ENCODE measurements at regions not wholly inside any gene's neighbourhood (a gene's known extent, or its start where the extent isn't known, plus 50 kb on each side); places are given as distances from the start of the nearest gene placed in this dataset.

DNA sequence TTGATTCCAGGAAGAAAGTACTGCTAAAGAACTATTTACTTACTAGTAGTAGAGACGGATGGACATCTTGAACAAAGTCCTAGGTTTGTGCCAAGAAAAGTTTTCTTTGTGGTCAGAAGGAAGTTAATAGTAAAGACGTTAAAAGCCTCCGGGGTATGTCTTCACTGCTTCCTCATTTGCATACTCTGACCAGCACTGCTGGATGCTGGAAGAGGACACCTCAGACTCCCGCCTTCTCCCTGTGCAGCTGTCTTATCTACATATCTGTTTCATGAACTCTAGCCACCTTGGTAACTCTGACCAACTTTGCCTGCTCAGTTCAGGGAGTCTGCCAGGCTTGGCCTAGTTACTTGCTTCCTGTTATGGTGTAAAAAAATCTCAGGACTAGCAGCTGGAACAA lies 1109.1 kb upstream of the MIR17HG start:
- Histone ChIP-seq H3K36me3 (ENCODE audit: control insufficient read depth, insufficient read depth, low read length) (no peaks in the 10 kb centered on the region), H3K27ac (ENCODE audit: low read depth, low read length) (no peak overlapping the region)

GRCh38 chr13:90239130-90239529 lies 1108.4 kb upstream of the MIR17HG start:
- Histone ChIP-seq H3K4me1 (ENCODE audit: control insufficient read depth, insufficient read depth, low read length) (no peaks in the 10 kb centered on the region), H3K27me3 (ENCODE audit: control insufficient read depth, insufficient read depth, low read length) (no peaks in the 10 kb centered on the region), H3K9me3 (ENCODE audit: control insufficient read depth, insufficient read depth, low read length) (no peaks in the 10 kb centered on the region), H3K27ac (ENCODE audit: low read depth, low read length) (no peak overlapping the region), H3K36me3 (ENCODE audit: control insufficient read depth, insufficient read depth, low read length) (no peaks in the 10 kb centered on the region), H3K4me3 (ENCODE audit: low read depth, low read length) (no peak overlapping the region)
- WGBS (ENCODE audit: insufficient coverage), result 100% methylated on average over 1 of the region's 3 CpGs
- no peak for DNase-seq (ENCODE audit: low read depth in 4 of 6, low spot score in 6 of 6)

More for the DNA sequence above, 1109.1 kb upstream of the MIR17HG start:
- no peaks in the 10 kb centered on the region for H3K4me1 ChIP-seq (ENCODE audit: control insufficient read depth, insufficient read depth, low read length)
- no peaks in the 10 kb centered on the region for H3K9me3 ChIP-seq (ENCODE audit: control insufficient read depth, insufficient read depth, low read length)
- DNase-seq (ENCODE audit: low read depth in 4 of 6, low spot score in 6 of 6), result no peak
- 80% methylated on average over 1 of the region's 4 CpGs for WGBS (ENCODE audit: insufficient coverage)
- H3K27me3 ChIP-seq (ENCODE audit: control insufficient read depth, insufficient read depth, low read length), result no peaks in the 10 kb centered on the region
- no peak overlapping the region for H3K4me3 ChIP-seq (ENCODE audit: low read depth, low read length)

DNA sequence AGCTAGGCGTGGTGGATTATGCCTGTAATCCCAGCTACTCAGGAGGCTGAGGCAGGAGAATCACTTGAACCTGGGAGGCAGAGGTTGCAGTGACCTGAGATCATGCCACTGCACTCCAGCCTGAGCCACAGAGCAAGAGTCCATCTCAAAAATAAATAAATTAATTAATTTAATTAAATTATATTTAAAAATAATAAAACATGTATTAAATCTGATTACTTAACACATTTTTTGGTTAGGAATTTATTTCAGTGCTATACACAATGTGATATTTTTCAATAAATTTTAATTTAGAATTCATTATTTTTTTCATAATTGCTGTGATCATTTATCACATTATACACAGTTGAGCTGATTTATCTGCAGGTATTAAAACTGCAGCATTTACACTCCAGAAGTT lies 1101.5 kb upstream of the MIR17HG start:
- Histone ChIP-seq H3K27me3 (ENCODE audit: control insufficient read depth, insufficient read depth, low read length) (no peaks in the 10 kb centered on the region), H3K9me3 (ENCODE audit: control insufficient read depth, insufficient read depth, low read length) (no peaks in the 10 kb centered on the region), H3K27ac (ENCODE audit: low read depth, low read length) (no peak overlapping the region), H3K36me3 (ENCODE audit: control insufficient read depth, insufficient read depth, low read length) (no peaks in the 10 kb centered on the region), H3K4me3 (ENCODE audit: low read depth, low read length) (no peak overlapping the region), H3K4me1 (ENCODE audit: control insufficient read depth, insufficient read depth, low read length) (no peaks in the 10 kb centered on the region)
- DNase-seq (ENCODE audit: low read depth in 4 of 6, low spot score in 6 of 6), result no peak
- 100% methylated on average over 1 of the region's 1 CpG for WGBS (ENCODE audit: insufficient coverage)

GRCh38 chr13:90246687-90247345 lies 1100.7 kb upstream of the MIR17HG start:
- DNase-seq (ENCODE audit: low read depth in 4 of 6, low spot score in 6 of 6), result peak in 2 of 6 donors; percentile 55 to 65
- Histone ChIP-seq H3K36me3 (ENCODE audit: control insufficient read depth, insufficient read depth, low read length) (no peaks in the 10 kb centered on the region), H3K27ac (ENCODE audit: low read depth, low read length) (no peak overlapping the region), H3K9me3 (ENCODE audit: control insufficient read depth, insufficient read depth, low read length) (no peaks in the 10 kb centered on the region), H3K27me3 (ENCODE audit: control insufficient read depth, insufficient read depth, low read length) (no peaks in the 10 kb centered on the region), H3K4me1 (ENCODE audit: control insufficient read depth, insufficient read depth, low read length) (no peaks in the 10 kb centered on the region), H3K4me3 (ENCODE audit: low read depth, low read length) (no peak overlapping the region)
- WGBS (ENCODE audit: insufficient coverage), result 70% methylated on average over 2 of the region's 3 CpGs

DNA sequence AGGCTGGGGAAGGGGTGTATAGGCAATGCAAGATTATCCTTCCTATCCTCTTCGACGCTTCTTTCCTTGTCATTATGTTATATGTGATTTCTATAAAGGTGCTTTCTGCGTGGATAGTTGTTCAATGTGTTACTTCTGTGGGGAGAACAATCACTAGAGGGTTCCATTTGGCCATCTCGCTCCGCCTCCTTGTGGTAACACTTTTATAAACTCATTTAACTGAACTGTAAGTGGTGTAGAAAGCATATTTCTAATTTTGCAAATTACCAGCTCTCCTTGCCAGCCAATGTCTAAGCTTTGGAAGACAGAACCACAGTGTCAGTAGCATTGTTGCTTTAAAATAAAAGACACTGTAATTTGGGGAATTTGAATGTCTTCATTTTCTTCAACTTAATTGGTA lies 1093.7 kb upstream of the MIR17HG start:
- DNase-seq (ENCODE audit: low read depth in 4 of 6, low spot score in 6 of 6), result no peak
- no CpG with 5 or more reads among the region's 5 CpGs for WGBS (ENCODE audit: insufficient coverage)
- Histone ChIP-seq H3K9me3 (ENCODE audit: control insufficient read depth, insufficient read depth, low read length) (no peaks in the 10 kb centered on the region), H3K4me3 (ENCODE audit: low read depth, low read length) (no peak overlapping the region), H3K4me1 (ENCODE audit: control insufficient read depth, insufficient read depth, low read length) (no peaks in the 10 kb centered on the region), H3K27ac (ENCODE audit: low read depth, low read length) (no peak overlapping the region), H3K36me3 (ENCODE audit: control insufficient read depth, insufficient read depth, low read length) (no peaks in the 10 kb centered on the region), H3K27me3 (ENCODE audit: control insufficient read depth, insufficient read depth, low read length) (no peaks in the 10 kb centered on the region)

- H3K9me3 ChIP-seq (ENCODE audit: control insufficient read depth, insufficient read depth, low read length), result no peaks in the 10 kb centered on the region
- no peak overlapping the region for H3K27ac ChIP-seq (ENCODE audit: low read depth, low read length)
- WGBS (ENCODE audit: insufficient coverage), result no CpG with 5 or more reads among the region's 2 CpGs
- no peak for DNase-seq (ENCODE audit: low read depth in 4 of 6, low spot score in 6 of 6)
- no peak overlapping the region for H3K4me3 ChIP-seq (ENCODE audit: low read depth, low read length)
- H3K36me3 ChIP-seq (ENCODE audit: control insufficient read depth, insufficient read depth, low read length), result no peaks in the 10 kb centered on the region
- no peaks in the 10 kb centered on the region for H3K4me1 ChIP-seq (ENCODE audit: control insufficient read depth, insufficient read depth, low read length)
- no peaks in the 10 kb centered on the region for H3K27me3 ChIP-seq (ENCODE audit: control insufficient read depth, insufficient read depth, low read length)
Measured at GRCh38 chr13:90254437-90254836, 1093.0 kb upstream of the MIR17HG start.

GRCh38 chr13:90256746-90257145 lies 1090.7 kb upstream of the MIR17HG start:
- no peaks in the 10 kb centered on the region for H3K4me1 ChIP-seq (ENCODE audit: control insufficient read depth, insufficient read depth, low read length)
- WGBS (ENCODE audit: insufficient coverage), result no CpG with 5 or more reads among the region's 2 CpGs

GRCh38 chr13:90258129-90258528 lies 1089.4 kb upstream of the MIR17HG start:
- no peak overlapping the region for H3K4me3 ChIP-seq (ENCODE audit: low read depth, low read length)
- peaks cover 1% of the 10 kb centered on the region for H3K9me3 ChIP-seq (ENCODE audit: control insufficient read depth, insufficient read depth, low read length)
- no peaks in the 10 kb centered on the region for H3K36me3 ChIP-seq (ENCODE audit: control insufficient read depth, insufficient read depth, low read length)
- no peaks in the 10 kb centered on the region for H3K4me1 ChIP-seq (ENCODE audit: control insufficient read depth, insufficient read depth, low read length)
- H3K27ac ChIP-seq (ENCODE audit: low read depth, low read length), result no peak overlapping the region
- WGBS (ENCODE audit: insufficient coverage), result no CpG with 5 or more reads among the region's 1 CpG
- no peaks in the 10 kb centered on the region for H3K27me3 ChIP-seq (ENCODE audit: control insufficient read depth, insufficient read depth, low read length)
- no peak for DNase-seq (ENCODE audit: low read depth in 4 of 6, low spot score in 6 of 6)

More at GRCh38 chr13:90256746-90257145, 1090.7 kb upstream of the MIR17HG start:
- Histone ChIP-seq H3K36me3 (ENCODE audit: control insufficient read depth, insufficient read depth, low read length) (no peaks in the 10 kb centered on the region), H3K27ac (ENCODE audit: low read depth, low read length) (no peak overlapping the region), H3K4me3 (ENCODE audit: low read depth, low read length) (no peak overlapping the region), H3K27me3 (ENCODE audit: control insufficient read depth, insufficient read depth, low read length) (no peaks in the 10 kb centered on the region), H3K9me3 (ENCODE audit: control insufficient read depth, insufficient read depth, low read length) (no peaks in the 10 kb centered on the region)
- DNase-seq (ENCODE audit: low read depth in 4 of 6, low spot score in 6 of 6), result no peak

DNA sequence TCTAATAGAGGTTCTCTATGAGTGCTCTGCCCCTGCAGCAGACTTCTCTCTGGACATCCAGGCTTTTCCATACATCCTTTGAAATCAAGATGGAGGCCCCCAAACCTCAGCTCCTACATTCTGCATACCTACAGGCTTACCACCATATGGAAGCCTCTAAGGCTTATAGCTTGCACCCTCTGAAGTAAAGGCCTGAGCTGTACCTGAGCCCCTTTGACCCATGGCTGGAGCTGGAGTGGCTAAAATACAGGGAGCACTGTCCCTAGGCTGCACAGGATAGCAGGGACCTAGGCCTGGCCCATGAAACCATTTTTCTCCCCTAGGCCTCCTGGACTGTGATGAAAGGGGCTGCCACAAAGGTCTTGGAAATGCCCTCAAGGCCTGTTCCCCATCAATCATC lies 1086.1 kb upstream of the MIR17HG start:
- Histone ChIP-seq H3K36me3 (ENCODE audit: control insufficient read depth, insufficient read depth, low read length) (no peaks in the 10 kb centered on the region), H3K9me3 (ENCODE audit: control insufficient read depth, insufficient read depth, low read length) (peaks cover 1% of the 10 kb centered on the region), H3K27ac (ENCODE audit: low read depth, low read length) (no peak overlapping the region), H3K27me3 (ENCODE audit: control insufficient read depth, insufficient read depth, low read length) (no peaks in the 10 kb centered on the region), H3K4me3 (ENCODE audit: low read depth, low read length) (no peak overlapping the region), H3K4me1 (ENCODE audit: control insufficient read depth, insufficient read depth, low read length) (no peaks in the 10 kb centered on the region)
- DNase-seq (ENCODE audit: low read depth in 4 of 6, low spot score in 6 of 6), result no peak

- H3K27me3 ChIP-seq (ENCODE audit: control insufficient read depth, insufficient read depth, low read length), result no peaks in the 10 kb centered on the region
- no peak overlapping the region for H3K4me3 ChIP-seq (ENCODE audit: low read depth, low read length)
- no peaks in the 10 kb centered on the region for H3K9me3 ChIP-seq (ENCODE audit: control insufficient read depth, insufficient read depth, low read length)
- no peak overlapping the region for H3K27ac ChIP-seq (ENCODE audit: low read depth, low read length)
- DNase-seq (ENCODE audit: low read depth in 4 of 6, low spot score in 6 of 6), result no peak
- H3K36me3 ChIP-seq (ENCODE audit: control insufficient read depth, insufficient read depth, low read length), result no peaks in the 10 kb centered on the region
- WGBS (ENCODE audit: insufficient coverage), result 94% methylated on average over 1 of the region's 2 CpGs
- H3K4me1 ChIP-seq (ENCODE audit: control insufficient read depth, insufficient read depth, low read length), result no peaks in the 10 kb centered on the region
Measured at GRCh38 chr13:90270226-90270625, 1077.3 kb upstream of the MIR17HG start.

Measured in spinal cord (tissue), 9 donors.